PC-9 (cell line): ENCODE measurements at regions not wholly inside any gene's neighbourhood (a gene's known extent, or its start where the extent isn't known, plus 50 kb on each side); places are given as distances from the start of the nearest gene placed in this dataset.
"Not testable (repeated sequence)": the region's sequence is repeated elsewhere in the genome, so short reads cannot be mapped to it uniquely, and the experiment has no call there.

ENCODE experiments used
- BruUV-seq: library from RNA; stranded (reverse); fragments of 400-500 nt; replicated peaks from 2 replicates; lab custom pipeline; 2021; lab: Mats Ljungman, UMichigan
- CTCF ChIA-PET: fragments of 300-600 bp; sonication (Branson Sonifier 250); formaldehyde crosslinking; loops from one replicate; lab custom pipeline; 2022; ENCODE audit warnings: antibody characterized with exemption; lab: Charles Lee
- POLR2A ChIA-PET: fragments of 300-600 bp; sonication (Branson Sonifier 250); formaldehyde crosslinking; loops from one replicate; lab custom pipeline; 2022; ENCODE audit warnings: antibody characterized with exemption; ENCODE audit not compliant: unreplicated experiment; lab: Charles Lee
- DNase-seq, 2 experiments: peaks; one replicate each; pipeline versions ENCODE4 v3.0.0 to v3.0.0-alpha.2; 2015 to 2022; ENCODE audit warnings: mixed read lengths in 1 of 2
- H2AFZ ChIP-seq: fragments of 200-600 bp; sonication (generic); 2 replicates; pipeline ENCODE4 v1.8.1; 2017; ENCODE audit warnings: antibody characterized with exemption
- H3F3A ChIP-seq: fragments of 200-600 bp; sonication (generic); 2 replicates; pipeline ENCODE4 v1.8.1; 2017; ENCODE audit warnings: antibody characterized with exemption, mild to moderate bottlenecking, low read depth; ENCODE audit not compliant: insufficient read depth
- H3K27ac ChIP-seq: fragments of 200-600 bp; sonication (generic); 2 replicates; pipeline ENCODE4 v1.6.1; 2016; ENCODE audit warnings: mixed run types
- H3K27me3 ChIP-seq: fragments of 200-600 bp; sonication (generic); 2 replicates; pipeline ENCODE4 v1.6.1; 2016; ENCODE audit warnings: low read depth, mixed run types; ENCODE audit not compliant: insufficient read depth
- H3K36me3 ChIP-seq: fragments of 200-600 bp; sonication (generic); 2 replicates; pipeline ENCODE4 v1.6.1; 2016; ENCODE audit warnings: low read depth, mixed run types
- H3K4me1 ChIP-seq: fragments of 200-600 bp; sonication (generic); replicated peaks from 2 replicates; pipeline ENCODE4 v1.6.1; 2016; ENCODE audit warnings: mixed run types; ENCODE audit not compliant: insufficient read depth
- H3K4me2 ChIP-seq: fragments of 200-600 bp; sonication (generic); 2 replicates; pipeline ENCODE4 v1.6.1; 2017; ENCODE audit warnings: mixed run types
- H3K4me3 ChIP-seq: fragments of 200-600 bp; sonication (generic); 2 replicates; pipeline ENCODE4 v1.6.1; 2016; ENCODE audit warnings: mixed run types
- H3K79me2 ChIP-seq: fragments of 200-600 bp; sonication (generic); 2 replicates; pipeline ENCODE4 v1.6.1; 2017; ENCODE audit warnings: low read depth, mixed run types
- H3K9me2 ChIP-seq: fragments of 200-600 bp; sonication (generic); 2 replicates; pipeline ENCODE4 v1.8.1; 2017; ENCODE audit warnings: mild to moderate bottlenecking; ENCODE audit not compliant: insufficient read depth
- H3K9me3 ChIP-seq: fragments of 200-600 bp; sonication (generic); 2 replicates; pipeline ENCODE4 v1.8.1; 2016; ENCODE audit warnings: low read depth; ENCODE audit not compliant: insufficient read depth
- H4K20me1 ChIP-seq: fragments of 200-600 bp; sonication (generic); 2 replicates; pipeline ENCODE4 v1.8.1; 2017; ENCODE audit not compliant: insufficient read depth
- EZH2 ChIP-seq: fragments of 200-600 bp; sonication (generic); IDR thresholded peaks from 2 replicates; pipeline ENCODE4 v1.8.0; 2017; ENCODE audit warnings: antibody characterized with exemption, low read depth
- intact Hi-C: fragments of 100-400 bp; cut with micrococcal nuclease; formaldehyde crosslinking; loops from one replicate; pipeline ENCODE4 v1.10.0; 2022; ENCODE audit not compliant: unreplicated experiment
- TF ChIP-seq, protein P1 (sequence below): fragments of 200-600 bp; sonication (generic); conservative IDR thresholded peaks from 2 replicates; pipeline ENCODE4 v1.6.1; 2017; ENCODE audit warnings: mixed run types, antibody characterized with exemption, mild to moderate bottlenecking, moderate library complexity

DNA sequence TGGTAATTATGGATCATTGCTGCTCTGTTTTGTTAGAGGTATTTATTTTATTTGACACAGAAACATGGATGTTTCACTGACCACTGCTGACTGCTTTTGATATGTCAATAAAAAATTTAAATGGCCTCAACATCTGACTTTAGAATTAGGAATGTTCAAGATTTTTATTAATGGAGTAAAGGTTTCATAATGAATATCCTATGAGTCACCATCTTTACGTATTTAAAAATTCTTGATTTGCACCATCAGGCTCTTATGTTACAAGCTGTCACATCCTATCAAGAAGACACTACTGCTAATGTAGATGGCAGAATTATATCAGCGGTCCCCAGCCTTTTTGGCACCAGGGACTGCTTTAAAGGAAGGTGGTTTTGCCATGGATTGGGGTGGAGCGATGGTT lies 578.7 kb upstream of the NRP1 start:
- CTCF ChIA-PET, result no interaction called here
- DNase-seq, result no peak
- no peaks in the 10 kb centered on the region for H3F3A ChIP-seq
- H3K4me3 ChIP-seq, result no peak overlapping the region
- no peak overlapping the region for H2AFZ ChIP-seq
- no peaks in the 10 kb centered on the region for H3K36me3 ChIP-seq
- H3K4me2 ChIP-seq, result no peak overlapping the region
- no peaks in the 10 kb centered on the region for H4K20me1 ChIP-seq
- no peaks in the 10 kb centered on the region for H3K9me3 ChIP-seq
- BruUV-seq, result no TSS peak
- no peaks in the 10 kb centered on the region for H3K9me2 ChIP-seq
- POLR2A ChIA-PET, result interaction anchor here (0.6 kb wide), 1 partner anchor 72 kb away, joined by 4 read pairs; no protein-coding TSS in a partner anchor
- no peaks in the 10 kb centered on the region for H3K4me1 ChIP-seq
- no peak overlapping the region for H3K27ac ChIP-seq
- no peaks in the 10 kb centered on the region for H3K79me2 ChIP-seq
- no peak for TF ChIP-seq EZH2
- TF ChIP-seq, protein P1, sequence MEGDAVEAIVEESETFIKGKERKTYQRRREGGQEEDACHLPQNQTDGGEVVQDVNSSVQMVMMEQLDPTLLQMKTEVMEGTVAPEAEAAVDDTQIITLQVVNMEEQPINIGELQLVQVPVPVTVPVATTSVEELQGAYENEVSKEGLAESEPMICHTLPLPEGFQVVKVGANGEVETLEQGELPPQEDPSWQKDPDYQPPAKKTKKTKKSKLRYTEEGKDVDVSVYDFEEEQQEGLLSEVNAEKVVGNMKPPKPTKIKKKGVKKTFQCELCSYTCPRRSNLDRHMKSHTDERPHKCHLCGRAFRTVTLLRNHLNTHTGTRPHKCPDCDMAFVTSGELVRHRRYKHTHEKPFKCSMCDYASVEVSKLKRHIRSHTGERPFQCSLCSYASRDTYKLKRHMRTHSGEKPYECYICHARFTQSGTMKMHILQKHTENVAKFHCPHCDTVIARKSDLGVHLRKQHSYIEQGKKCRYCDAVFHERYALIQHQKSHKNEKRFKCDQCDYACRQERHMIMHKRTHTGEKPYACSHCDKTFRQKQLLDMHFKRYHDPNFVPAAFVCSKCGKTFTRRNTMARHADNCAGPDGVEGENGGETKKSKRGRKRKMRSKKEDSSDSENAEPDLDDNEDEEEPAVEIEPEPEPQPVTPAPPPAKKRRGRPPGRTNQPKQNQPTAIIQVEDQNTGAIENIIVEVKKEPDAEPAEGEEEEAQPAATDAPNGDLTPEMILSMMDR, result no peak
- no peaks in the 10 kb centered on the region for H3K27me3 ChIP-seq
- intact Hi-C loops, result no loop called here

DNA sequence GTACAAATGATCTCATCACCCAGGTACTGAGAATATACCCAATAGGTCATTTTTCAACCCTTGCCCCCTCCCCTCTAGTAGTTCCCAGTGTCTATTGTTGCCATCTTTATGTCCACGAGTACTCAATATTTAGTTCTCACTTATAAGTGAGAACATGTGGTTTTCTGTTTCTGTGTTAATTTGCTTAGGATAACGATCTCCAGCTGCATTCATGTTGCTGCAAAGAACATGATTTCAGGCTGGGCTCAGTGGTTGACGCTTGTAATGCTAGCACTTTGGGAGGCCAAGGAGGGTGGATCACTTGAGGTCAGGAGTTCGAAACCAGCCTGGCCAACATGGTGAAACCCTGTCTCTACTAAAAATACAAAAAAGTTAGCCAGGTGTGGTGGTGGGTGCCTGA lies 575.0 kb upstream of the NRP1 start:
- H3K4me2 ChIP-seq, H3K4me3 ChIP-seq, intact Hi-C loops, H2AFZ ChIP-seq, CTCF ChIA-PET, H3K79me2 ChIP-seq, H3F3A ChIP-seq, BruUV-seq, H4K20me1 ChIP-seq, H3K36me3 ChIP-seq, H3K27ac ChIP-seq, DNase-seq, POLR2A ChIA-PET, H3K4me1 ChIP-seq, H3K9me3 ChIP-seq, H3K9me2 ChIP-seq, H3K27me3 ChIP-seq: not testable (repeated sequence)

DNA sequence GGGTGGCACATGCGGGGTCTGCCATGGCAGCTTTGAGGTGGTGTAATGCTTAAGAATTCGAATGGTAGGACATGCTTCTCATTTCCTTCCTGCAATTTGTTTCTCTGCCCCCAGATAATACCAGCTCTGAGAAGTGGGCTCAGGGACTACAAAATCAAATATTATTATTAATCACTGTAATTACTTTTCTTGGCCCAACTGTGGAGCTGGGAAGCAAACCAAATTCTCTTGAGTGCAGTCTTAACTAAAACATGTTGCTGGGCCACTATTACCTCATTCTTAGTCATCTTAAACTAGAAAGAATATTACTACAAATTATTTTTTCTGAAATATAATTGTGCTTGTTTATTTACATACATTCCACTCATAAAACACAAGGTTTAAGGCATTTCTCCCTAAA lies 566.7 kb upstream of the NRP1 start:
- DNase-seq, result no peak
- POLR2A ChIA-PET, result no interaction called here

More for the DNA sequence above, 566.7 kb upstream of the NRP1 start:
- no peaks in the 10 kb centered on the region for H4K20me1 ChIP-seq
- H3K4me3 ChIP-seq, result no peak overlapping the region
- H3K79me2 ChIP-seq, result no peaks in the 10 kb centered on the region
- no TSS peak for BruUV-seq
- no peaks in the 10 kb centered on the region for H3K9me3 ChIP-seq
- peaks cover 26% of the 10 kb centered on the region for H3K4me1 ChIP-seq
- TF ChIP-seq, protein P1, result no peak
- no peak for TF ChIP-seq EZH2
- CTCF ChIA-PET, result no interaction called here
- H3K36me3 ChIP-seq, result no peaks in the 10 kb centered on the region
- H3F3A ChIP-seq, result 0 out of 2 replicates have a peak, but pooled peaks cover 6% of the 10 kb centered on the region
- no peaks in the 10 kb centered on the region for H3K27me3 ChIP-seq
- H3K9me2 ChIP-seq, result no peaks in the 10 kb centered on the region
- no peak overlapping the region for H3K27ac ChIP-seq
- no peak overlapping the region for H2AFZ ChIP-seq
- no peak overlapping the region for H3K4me2 ChIP-seq
- intact Hi-C loops, result no loop called here
